Aorta (tissue), 5 donors: ENCODE measurements at regions not wholly inside any gene's neighbourhood (a gene's known extent, or its start where the extent isn't known, plus 50 kb on each side); places are given as distances from the start of the nearest gene placed in this dataset.

ENCODE experiments used
- ATAC-seq: fragments of 200-7000 bp; cut with Tn5 transposase; one replicate; pipeline ENCODE4 v1.9.1; 2022; ENCODE audit warnings: moderate library complexity; ENCODE audit not compliant: low FRiP score
- DNase-seq, 2 donors: peaks; one replicate each; pipeline ENCODE4 v3.0.0-alpha.2; 2020
- H3K27ac ChIP-seq, 2 donors: one replicate each; pipeline ENCODE4 v1.5.1; 2013; ENCODE audit warnings: low read length in 2 of 2, mild to moderate bottlenecking in 2 of 2, moderate library complexity in 2 of 2, control low read depth in 1 of 2, inconsistent platforms in 1 of 2, low read depth in 1 of 2
- H3K27me3 ChIP-seq, 2 donors: one replicate each; pipeline ENCODE4 v1.6.1; 2013; ENCODE audit warnings: control low read depth in 1 of 2, low read length in 1 of 2, mild to moderate bottlenecking in 1 of 2, moderate library complexity in 1 of 2; ENCODE audit not compliant: insufficient read depth in 2 of 2, control insufficient read depth in 1 of 2
- H3K36me3 ChIP-seq, 2 donors: one replicate each; pipeline ENCODE4 v1.6.1; 2013; ENCODE audit warnings: control low read depth in 1 of 2, low read length in 1 of 2, mild to moderate bottlenecking in 1 of 2; ENCODE audit not compliant: insufficient read depth in 2 of 2, control insufficient read depth in 1 of 2
- H3K4me1 ChIP-seq, 2 donors: one replicate each; pipeline ENCODE4 v1.6.1; 2013; ENCODE audit warnings: low read length in 2 of 2, control low read depth in 1 of 2, mild to moderate bottlenecking in 1 of 2, moderate library complexity in 1 of 2; ENCODE audit not compliant: insufficient read depth in 2 of 2, control insufficient read depth in 1 of 2
- H3K4me3 ChIP-seq, 2 donors: one replicate each; pipeline ENCODE4 v1.5.1; 2013; ENCODE audit warnings: low read length in 2 of 2, control low read depth in 1 of 2, mild to moderate bottlenecking in 1 of 2
- H3K9me3 ChIP-seq: one replicate; pipeline ENCODE4 v1.6.1; 2013; ENCODE audit warnings: mild to moderate bottlenecking, low read length; ENCODE audit not compliant: control insufficient read depth
- WGBS, 2 donors: extraction: QIAGEN DNeasy Blood & Tissue Kit; methylation state at CpG; one replicate each; pipeline ENCODE4 v1.1.7; 2013; 5-methylcytosine and 5-hydroxymethylcytosine counted together
- intact Hi-C, 2 donors: fragments of 100-400 bp; cut with DNase I; formaldehyde crosslinking; loops; one replicate each; pipeline versions ENCODE4 v1.14.2 to v1.15.0; 2022
- donor health status: healthy with polysubstance abuse.
- donor health status: Bipolar disorder and iron deficiency.
- donor health status: DM: no; HTN: no; CAD: no.
- donor health status: DM: no; HTN: no; CAD: no.
- donor health status: DM: yes; HTN: yes; CAD: no.

GRCh38 chrX:134725103-134725690 lies 66.9 kb upstream of the PLAC1 start:
- 72 to 95% methylated on average over 4 of the region's 4 CpGs for WGBS, 2 donors
- Histone ChIP-seq H3K9me3 (no peaks in the 10 kb centered on the region), H3K4me3 (no peak overlapping the region), H3K27me3 (no peaks in the 10 kb centered on the region), H3K36me3 (no peaks in the 10 kb centered on the region), H3K27ac (no peak overlapping the region), H3K4me1 (no peaks in the 10 kb centered on the region)
- DNase-seq (no peak), ATAC-seq (no peak)
- intact Hi-C loops, result no loop called here

GRCh38 chrX:134721766-134722532 lies 63.7 kb upstream of the PLAC1 start:
- Histone ChIP-seq H3K27me3 (no peaks in the 10 kb centered on the region), H3K4me1 (no peaks in the 10 kb centered on the region), H3K36me3 (no peaks in the 10 kb centered on the region), H3K27ac (no peak overlapping the region), H3K9me3 (no peaks in the 10 kb centered on the region), H3K4me3 (no peak overlapping the region)
- 65 to 66% methylated on average over 9 of the region's 9 CpGs for WGBS, 2 donors
- ATAC-seq (no peak), DNase-seq (no peak)
- intact Hi-C loops, result no loop called here

- H3K9me3 ChIP-seq, result no peaks in the 10 kb centered on the region
- no peak overlapping the region for H3K27ac ChIP-seq
- H3K27me3 ChIP-seq, result no peaks in the 10 kb centered on the region
- no peak overlapping the region for H3K4me3 ChIP-seq
- 77 to 95% methylated on average over 2 of the region's 2 CpGs for WGBS, 2 donors
- intact Hi-C loops, result no loop called here
- no peaks in the 10 kb centered on the region for H3K36me3 ChIP-seq
- DNase-seq (no peak), ATAC-seq (no peak)
- no peaks in the 10 kb centered on the region for H3K4me1 ChIP-seq
Observed at GRCh38 chrX:134718966-134719317, 60.7 kb upstream of the PLAC1 start.

GRCh38 chrX:134718105-134718965 lies 60.1 kb upstream of the PLAC1 start:
- DNase-seq (no peak), ATAC-seq (peak; percentile 62)
- H3K9me3 ChIP-seq, result no peaks in the 10 kb centered on the region
- no peak overlapping the region for H3K4me3 ChIP-seq
- H3K27ac ChIP-seq, result no peak overlapping the region
- intact Hi-C loops, result no loop called here
- 21% methylated on average over 5 of the region's 5 CpGs for WGBS, 2 donors
- no peaks in the 10 kb centered on the region for H3K4me1 ChIP-seq
- no peaks in the 10 kb centered on the region for H3K27me3 ChIP-seq
- no peaks in the 10 kb centered on the region for H3K36me3 ChIP-seq

GRCh38 chrX:134717698-134718097 lies 59.4 kb upstream of the PLAC1 start:
- no peak overlapping the region for H3K4me3 ChIP-seq
- DNase-seq (no peak), ATAC-seq (no peak)
- no peaks in the 10 kb centered on the region for H3K27me3 ChIP-seq
- no peaks in the 10 kb centered on the region for H3K9me3 ChIP-seq
- 77 to 96% methylated on average over 1 of the region's 1 CpG for WGBS, 2 donors
- intact Hi-C loops, result no loop called here
- no peaks in the 10 kb centered on the region for H3K36me3 ChIP-seq
- H3K4me1 ChIP-seq, result no peaks in the 10 kb centered on the region
- no peak overlapping the region for H3K27ac ChIP-seq

GRCh38 chrX:134716620-134717012 lies 58.3 kb upstream of the PLAC1 start:
- no peaks in the 10 kb centered on the region for H3K9me3 ChIP-seq
- 80 to 92% methylated on average over 5 of the region's 5 CpGs for WGBS, 2 donors
- intact Hi-C loops, result no loop called here
- H3K4me1 ChIP-seq, result no peaks in the 10 kb centered on the region
- ATAC-seq (no peak), DNase-seq (no peak)
- H3K27ac ChIP-seq, result no peak overlapping the region
- H3K4me3 ChIP-seq, result no peak overlapping the region
- no peaks in the 10 kb centered on the region for H3K27me3 ChIP-seq
- no peaks in the 10 kb centered on the region for H3K36me3 ChIP-seq

GRCh38 chrX:134715930-134716619 lies 57.8 kb upstream of the PLAC1 start:
- Histone ChIP-seq H3K27me3 (no peaks in the 10 kb centered on the region), H3K4me3 (no peak overlapping the region), H3K9me3 (no peaks in the 10 kb centered on the region), H3K4me1 (no peaks in the 10 kb centered on the region), H3K36me3 (no peaks in the 10 kb centered on the region), H3K27ac (no peak overlapping the region)
- 68 to 90% methylated on average over 5 of the region's 5 CpGs for whole genome bisulfite sequencing, 2 donors
- intact Hi-C loops, result no loop called here
- ATAC-seq, result no peak
- DNase-seq, result no peak

GRCh38 chrX:134714633-134715110 lies 56.4 kb upstream of the PLAC1 start:
- no peak overlapping the region for H3K27ac ChIP-seq
- H3K27me3 ChIP-seq, result no peaks in the 10 kb centered on the region
- no peaks in the 10 kb centered on the region for H3K36me3 ChIP-seq
- WGBS, 2 donors, result 64 to 92% methylated on average over 3 of the region's 3 CpGs
- no peak for DNase-seq
- intact Hi-C loops, result no loop called here
- no peaks in the 10 kb centered on the region for H3K9me3 ChIP-seq
- ATAC-seq, result no peak
- H3K4me3 ChIP-seq, result no peak overlapping the region
- no peaks in the 10 kb centered on the region for H3K4me1 ChIP-seq
